AG10803 (cell line): ENCODE measurements at regions not wholly inside any gene's neighbourhood (a gene's known extent, or its start where the extent isn't known, plus 50 kb on each side); places are given as distances from the start of the nearest gene placed in this dataset.

Source experiments
- DNase-seq: peaks from one replicate; pipeline ENCODE4 v3.0.0; 2010; ENCODE audit warnings: low read depth
- H3K4me3 ChIP-seq: 2 replicates; pipeline ENCODE4 v1.5.1; 2011; ENCODE audit warnings: mild to moderate bottlenecking, low read length, control low read depth
- TF ChIP-seq, protein P1 (sequence below): conservative IDR thresholded peaks from 2 replicates; pipeline ENCODE4 v1.5.1; 2011; ENCODE audit warnings: mild to moderate bottlenecking, low read length, control low read depth, inconsistent platforms

DNA sequence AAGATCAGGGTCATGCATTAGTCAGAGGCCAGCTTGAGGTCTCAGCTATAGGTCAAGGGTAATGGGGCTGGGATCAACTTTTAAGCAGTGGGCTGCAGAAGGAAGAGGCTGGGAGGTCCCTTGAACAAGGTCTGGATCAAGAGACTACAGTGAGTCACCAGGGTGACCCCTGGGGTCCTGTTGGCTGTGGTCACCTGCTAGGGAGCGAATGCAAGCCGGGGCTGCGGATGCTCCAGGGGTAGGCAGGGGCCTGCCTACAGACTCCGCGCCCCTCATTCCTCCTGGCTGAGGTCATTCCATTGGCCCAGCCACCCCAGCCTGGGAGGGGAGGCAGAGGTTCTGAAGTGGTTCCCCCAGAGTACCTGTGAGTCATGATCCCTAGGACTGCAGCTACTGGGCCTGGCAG, 110.4 kb downstream of the CYP26B1 start:
- H3K4me3 ChIP-seq: no peak overlapping the region
- DNase-seq: no peak
- TF ChIP-seq, protein P1, sequence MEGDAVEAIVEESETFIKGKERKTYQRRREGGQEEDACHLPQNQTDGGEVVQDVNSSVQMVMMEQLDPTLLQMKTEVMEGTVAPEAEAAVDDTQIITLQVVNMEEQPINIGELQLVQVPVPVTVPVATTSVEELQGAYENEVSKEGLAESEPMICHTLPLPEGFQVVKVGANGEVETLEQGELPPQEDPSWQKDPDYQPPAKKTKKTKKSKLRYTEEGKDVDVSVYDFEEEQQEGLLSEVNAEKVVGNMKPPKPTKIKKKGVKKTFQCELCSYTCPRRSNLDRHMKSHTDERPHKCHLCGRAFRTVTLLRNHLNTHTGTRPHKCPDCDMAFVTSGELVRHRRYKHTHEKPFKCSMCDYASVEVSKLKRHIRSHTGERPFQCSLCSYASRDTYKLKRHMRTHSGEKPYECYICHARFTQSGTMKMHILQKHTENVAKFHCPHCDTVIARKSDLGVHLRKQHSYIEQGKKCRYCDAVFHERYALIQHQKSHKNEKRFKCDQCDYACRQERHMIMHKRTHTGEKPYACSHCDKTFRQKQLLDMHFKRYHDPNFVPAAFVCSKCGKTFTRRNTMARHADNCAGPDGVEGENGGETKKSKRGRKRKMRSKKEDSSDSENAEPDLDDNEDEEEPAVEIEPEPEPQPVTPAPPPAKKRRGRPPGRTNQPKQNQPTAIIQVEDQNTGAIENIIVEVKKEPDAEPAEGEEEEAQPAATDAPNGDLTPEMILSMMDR: no peak

DNA sequence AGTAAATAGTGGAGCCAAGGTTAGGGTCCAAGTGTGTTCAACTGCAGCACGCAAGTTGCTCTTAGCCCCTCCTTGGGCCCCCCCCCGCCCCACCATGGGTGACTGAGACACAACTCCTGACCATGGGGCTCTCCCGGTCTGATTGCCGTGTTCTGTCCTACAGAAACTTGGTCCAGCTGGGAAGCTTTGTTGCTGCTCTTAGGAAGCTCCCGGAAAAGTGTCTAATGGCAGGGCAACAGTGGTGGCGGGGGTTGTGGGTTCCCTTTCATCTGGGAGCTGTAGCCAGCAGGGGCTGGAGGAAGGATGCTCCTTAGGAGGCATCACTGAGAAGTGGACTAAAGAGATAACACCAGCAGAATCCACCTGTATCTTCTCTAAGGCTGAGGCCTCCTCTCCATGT, 111.1 kb downstream of the CYP26B1 start:
- DNase-seq: no peak
- no peak overlapping the region for H3K4me3 ChIP-seq
- TF ChIP-seq, protein P1: no peak

DNA sequence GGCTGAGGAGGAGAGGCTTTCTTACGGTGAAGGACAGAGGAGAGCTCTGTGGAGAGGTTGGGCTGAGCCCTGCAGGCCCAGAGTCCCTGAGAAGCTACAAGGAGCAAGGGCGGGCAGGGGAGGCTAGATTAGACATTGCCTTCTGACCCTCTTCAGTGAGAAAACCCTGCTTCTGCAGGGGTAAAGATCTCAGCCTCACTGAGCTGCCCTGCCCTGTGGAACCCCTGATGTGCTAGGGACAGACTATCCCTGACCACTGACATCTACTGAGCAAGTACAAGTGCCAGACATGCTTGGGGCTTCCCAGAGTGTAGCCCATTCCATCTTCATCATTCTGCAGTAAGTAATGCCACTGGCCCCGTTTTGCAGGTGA, 111.5 kb downstream of the CYP26B1 start:
- H3K4me3 ChIP-seq: no peak overlapping the region
- no peak for DNase-seq

DNA sequence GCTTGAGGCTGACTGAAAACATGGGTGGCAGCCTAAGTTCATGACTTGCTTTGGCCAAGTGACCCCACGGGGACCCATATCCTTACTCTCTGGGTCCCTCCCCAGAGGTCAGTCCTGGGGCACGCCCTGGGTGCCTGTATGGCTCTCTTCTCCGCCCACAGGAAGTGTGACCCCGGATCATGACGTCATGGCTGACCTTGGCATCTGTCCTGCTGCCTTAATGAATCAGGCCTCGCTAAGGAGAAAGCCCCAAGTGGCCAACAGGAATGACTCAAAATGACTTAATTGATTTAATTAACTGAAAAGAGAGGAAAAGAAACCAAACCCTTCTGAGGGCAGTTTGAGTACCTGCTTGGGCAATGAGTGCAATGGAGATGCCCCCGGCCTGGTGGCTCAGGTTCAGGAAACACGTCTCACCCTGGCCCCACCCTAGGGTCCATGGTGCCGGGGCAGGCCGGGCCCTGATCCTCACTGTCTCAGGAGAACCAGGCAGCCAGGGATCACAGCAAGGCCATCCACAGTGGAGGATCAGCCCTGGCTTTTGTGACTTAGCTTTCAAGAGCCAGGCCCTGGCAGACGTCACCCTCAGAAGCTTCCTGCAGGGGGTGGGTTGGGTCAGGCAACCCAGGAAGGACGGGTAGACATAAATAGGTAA, 112.0 kb downstream of the CYP26B1 start:
- DNase-seq: peak; percentile 9
- no peak overlapping the region for H3K4me3 ChIP-seq
- TF ChIP-seq, protein P1: no peak

More for the DNA sequence above, 111.5 kb downstream of the CYP26B1 start:
- TF ChIP-seq, protein P1: no peak

DNA sequence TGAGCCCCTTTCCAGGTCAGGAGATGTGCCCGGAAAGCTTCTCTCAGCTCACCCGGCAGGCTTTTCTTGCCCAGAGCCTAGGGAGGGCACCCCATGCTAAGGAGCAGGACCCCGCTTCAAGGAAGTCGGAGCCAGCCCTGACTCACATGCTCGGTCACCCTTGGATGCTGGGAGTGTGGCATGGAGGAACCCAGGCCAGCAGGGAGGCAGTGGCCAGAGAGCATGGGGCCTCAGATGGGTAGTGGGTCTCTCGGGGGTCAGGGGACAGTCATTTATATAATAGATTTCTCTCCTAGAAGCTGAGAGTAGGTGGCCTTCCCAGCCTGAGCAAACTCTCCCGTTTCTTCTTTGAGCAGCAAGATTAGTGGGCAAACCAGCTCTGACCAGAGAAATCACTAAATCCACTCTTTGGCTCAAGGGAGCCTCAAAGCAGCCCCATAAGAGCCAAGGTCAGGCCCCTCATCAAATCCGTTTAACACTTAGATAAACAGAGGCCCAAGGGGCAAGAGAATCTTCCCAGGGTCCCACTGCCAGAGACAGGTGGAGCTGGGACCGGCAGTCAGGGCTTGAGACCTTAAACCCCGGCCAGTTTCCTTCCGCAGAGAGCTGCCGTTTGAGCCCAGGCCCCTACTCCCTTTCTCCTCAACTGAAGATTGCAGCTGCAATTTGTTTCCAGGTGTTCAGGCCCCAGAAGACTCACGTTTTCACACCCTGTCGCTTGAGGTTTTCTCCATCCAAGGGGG, 113.1 kb downstream of the CYP26B1 start:
- no peak overlapping the region for H3K4me3 ChIP-seq
- TF ChIP-seq, protein P1: no peak
- no peak for DNase-seq

DNA sequence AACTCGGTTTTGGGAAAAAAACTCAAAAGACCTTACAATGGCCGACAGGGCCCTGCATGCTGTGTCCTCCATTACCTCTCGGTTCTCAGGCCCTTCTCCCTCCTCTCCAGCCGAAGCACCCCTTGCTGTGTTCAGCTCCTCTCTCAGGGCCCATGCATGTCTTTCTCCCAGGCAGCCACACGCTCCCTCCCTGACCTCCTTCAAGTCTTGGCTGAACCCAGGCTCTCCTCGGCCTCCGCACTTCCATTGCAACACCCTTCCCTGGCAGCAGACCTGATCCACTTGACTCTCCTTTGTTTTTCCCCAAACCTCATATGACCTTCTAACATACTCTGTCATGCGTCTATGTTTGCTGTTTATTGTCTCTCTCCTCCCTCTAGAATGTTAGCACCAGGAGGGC, 114.0 kb downstream of the CYP26B1 start:
- TF ChIP-seq, protein P1: no peak
- H3K4me3 ChIP-seq: no peak overlapping the region

DNA sequence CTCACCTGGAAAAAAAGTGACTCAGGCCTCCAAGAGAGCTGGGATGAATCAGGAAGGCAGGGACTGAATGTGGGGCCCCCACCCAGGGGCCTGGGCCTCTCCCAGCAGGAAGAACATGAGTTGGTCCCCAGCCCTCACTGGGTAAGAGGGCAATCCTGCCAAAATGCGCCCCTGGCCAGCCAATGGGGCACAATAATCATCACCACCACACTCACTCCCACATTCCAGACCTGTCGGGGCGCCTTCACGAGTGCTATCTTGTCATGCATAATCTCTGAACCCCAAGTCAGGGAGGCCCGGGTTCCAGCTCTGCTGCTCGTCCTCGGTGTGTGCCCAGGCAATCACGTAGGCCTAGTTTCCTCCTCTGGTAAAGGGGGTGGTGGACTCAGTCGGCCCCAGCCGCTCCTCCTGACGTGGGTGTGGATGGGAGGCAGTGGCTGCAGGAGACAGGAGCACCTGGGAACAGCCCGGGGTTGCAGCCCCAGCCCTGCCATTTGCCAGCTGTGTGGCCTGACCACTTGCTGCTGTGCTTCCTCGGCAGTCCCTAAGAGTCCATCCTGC, 115.1 kb downstream of the CYP26B1 start:
- no peak overlapping the region for H3K4me3 ChIP-seq
- DNase-seq: no peak
- TF ChIP-seq, protein P1: no peak

More for the DNA sequence above, 114.0 kb downstream of the CYP26B1 start:
- no peak for DNase-seq
